ENCODE measurements at regions not wholly inside any gene's neighbourhood (a gene's known extent, or its start where the extent isn't known, plus 50 kb on each side); places are given as distances from the start of the nearest gene placed in this dataset.

- TF ChIP-seq CTCF (conservative IDR thresholded peaks at IDR 0.05) = no peak
- no peak for TF ChIP-seq EZH2 (IDR thresholded peaks at IDR 0.05; ENCODE audit: low read depth)
Measured at GRCh38 chr2:42860319-42861094, 68.1 kb upstream of the HAAO start.

Measured in PC-9 (cell line).